ENCODE measurements at regions not wholly inside any gene's neighbourhood (a gene's known extent, or its start where the extent isn't known, plus 50 kb on each side); places are given as distances from the start of the nearest gene placed in this dataset.

GRCh38 chr2:62564380-62565137 is 58.6 kb upstream of the TMEM17 start:
- no peak for DNase-seq

- no peak for DNase-seq
Measured at GRCh38 chr2:62561586-62561985, 55.6 kb upstream of the TMEM17 start.

GRCh38 chr2:62559582-62559981 is 53.6 kb upstream of the TMEM17 start:
- DNase-seq: no peak

- DNase-seq: no peak
Measured at GRCh38 chr2:62558743-62559142, 52.7 kb upstream of the TMEM17 start.

- no peak for DNase-seq
Measured at GRCh38 chr2:62556086-62556485, 50.1 kb upstream of the TMEM17 start.
